ENCODE measurements at regions not wholly inside any gene's neighbourhood (a gene's known extent, or its start where the extent isn't known, plus 50 kb on each side); places are given as distances from the start of the nearest gene placed in this dataset.

- no peak for TF ChIP-seq ZNF395 (CRISPR knock-in tag; IDR thresholded peaks at IDR 0.05)
- TF ChIP-seq ZNF561 (CRISPR knock-in tag; conservative IDR thresholded peaks at IDR 0.05): no peak
- TF ChIP-seq CTCF (IDR thresholded peaks at IDR 0.05 in 2 of 3, conservative IDR thresholded peaks at IDR 0.05 in 1 of 3; ENCODE audit: insufficient read depth in 2 of 3, low read depth in 1 of 3, low read length in 3 of 3): peak; percentile 64 to 74 (median 69)
- TF ChIP-seq MCM3 (IDR thresholded peaks at IDR 0.05): no peak
- no peak for TF ChIP-seq FOXK1 (CRISPR knock-in tag; IDR thresholded peaks at IDR 0.05; ENCODE audit: borderline replicate concordance)
- no peak for TF ChIP-seq ZBED1 (IDR thresholded peaks at IDR 0.05)
- TF ChIP-seq ZNF830 (CRISPR knock-in tag; IDR thresholded peaks at IDR 0.05): no peak
- 0 out of 2 replicates have a peak, but pooled peaks have one; percentile 18 for TF ChIP-seq DEAF1 (CRISPR knock-in tag; IDR thresholded peaks at IDR 0.05)
- peak; percentile 63 for TF ChIP-seq SMC3 (conservative IDR thresholded peaks at IDR 0.05; ENCODE audit: insufficient read depth, low read depth, low read length)
Measured at GRCh38 chr11:34565417-34566207, 52.0 kb upstream of the ELF5 start (continued).

Data from K562 (cell line).